Peyer's patch (tissue), 4 donors: ENCODE measurements at regions not wholly inside any gene's neighbourhood (a gene's known extent, or its start where the extent isn't known, plus 50 kb on each side); places are given as distances from the start of the nearest gene placed in this dataset.

Experiments used
- POLR2A ChIP-seq, 2 donors: fragments of 450-650 bp; IDR thresholded peaks; one replicate each; pipeline ENCODE4 v1.5.1; 2017; ENCODE audit warnings: antibody characterized with exemption in 2 of 2, mild to moderate bottlenecking in 2 of 2, moderate library complexity in 2 of 2
- TF ChIP-seq, protein P1 (sequence below), 6 experiments: fragments of 450-650 bp in 4 of 6; fragments of 200-600 bp in 2 of 6; sonication (generic) in 1 of 6; IDR thresholded peaks; one replicate each; pipeline ENCODE4 v1.5.1; 2017 to 2019; ENCODE audit warnings: antibody characterized with exemption in 6 of 6, mild to moderate bottlenecking in 3 of 6, moderate library complexity in 1 of 6

DNA sequence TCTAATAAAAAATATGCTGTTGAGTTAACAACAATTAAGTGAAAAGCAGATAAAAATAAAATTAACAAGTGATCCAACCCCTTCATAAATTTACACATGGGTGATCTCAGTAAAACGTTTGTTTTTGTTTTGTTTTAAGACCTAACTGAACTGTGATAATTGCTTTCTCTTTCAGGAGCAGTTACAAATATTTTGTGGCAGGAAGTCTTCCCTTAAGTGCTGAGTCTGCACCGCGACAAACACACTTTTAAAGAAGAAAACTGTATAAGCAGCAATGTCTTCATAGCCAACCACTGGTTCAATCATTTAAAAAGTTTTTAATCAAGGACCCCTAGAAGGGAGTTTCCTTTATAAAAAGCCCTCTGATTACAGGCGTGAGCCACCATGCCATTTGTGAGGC, 53.7 kb upstream of the NFKB1 start:
- TF ChIP-seq, protein P1, sequence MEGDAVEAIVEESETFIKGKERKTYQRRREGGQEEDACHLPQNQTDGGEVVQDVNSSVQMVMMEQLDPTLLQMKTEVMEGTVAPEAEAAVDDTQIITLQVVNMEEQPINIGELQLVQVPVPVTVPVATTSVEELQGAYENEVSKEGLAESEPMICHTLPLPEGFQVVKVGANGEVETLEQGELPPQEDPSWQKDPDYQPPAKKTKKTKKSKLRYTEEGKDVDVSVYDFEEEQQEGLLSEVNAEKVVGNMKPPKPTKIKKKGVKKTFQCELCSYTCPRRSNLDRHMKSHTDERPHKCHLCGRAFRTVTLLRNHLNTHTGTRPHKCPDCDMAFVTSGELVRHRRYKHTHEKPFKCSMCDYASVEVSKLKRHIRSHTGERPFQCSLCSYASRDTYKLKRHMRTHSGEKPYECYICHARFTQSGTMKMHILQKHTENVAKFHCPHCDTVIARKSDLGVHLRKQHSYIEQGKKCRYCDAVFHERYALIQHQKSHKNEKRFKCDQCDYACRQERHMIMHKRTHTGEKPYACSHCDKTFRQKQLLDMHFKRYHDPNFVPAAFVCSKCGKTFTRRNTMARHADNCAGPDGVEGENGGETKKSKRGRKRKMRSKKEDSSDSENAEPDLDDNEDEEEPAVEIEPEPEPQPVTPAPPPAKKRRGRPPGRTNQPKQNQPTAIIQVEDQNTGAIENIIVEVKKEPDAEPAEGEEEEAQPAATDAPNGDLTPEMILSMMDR (IDR thresholded peaks at IDR 0.05) = no peak
- TF ChIP-seq POLR2A (IDR thresholded peaks at IDR 0.05) = no peak
